ENCODE measurements at regions not wholly inside any gene's neighbourhood (a gene's known extent, or its start where the extent isn't known, plus 50 kb on each side); places are given as distances from the start of the nearest gene placed in this dataset.

GRCh38 chr4:12555011-12555410 lies 929.1 kb downstream of the RAB28 start:
- no peaks in the 10 kb centered on the region for H3K9me3 ChIP-seq (replicated peaks; ENCODE audit: insufficient read depth, low read length)

GRCh38 chr4:12548678-12549077 lies 935.5 kb downstream of the RAB28 start:
- no peak overlapping the region for H3K4me2 ChIP-seq (ENCODE audit: low read depth, low read length)
- no peak for DNase-seq
- H2AFZ ChIP-seq (ENCODE audit: low read length) = no peak overlapping the region
- H3K9ac ChIP-seq (ENCODE audit: low read length) = no peak overlapping the region
- no peaks in the 10 kb centered on the region for H3F3A ChIP-seq (ENCODE audit: insufficient read depth, low read length)
- H3K4me3 ChIP-seq (ENCODE audit: low read length) = no peak overlapping the region
- no peaks in the 10 kb centered on the region for H4K20me1 ChIP-seq (ENCODE audit: insufficient read depth, low read length)
- H3K79me2 ChIP-seq (ENCODE audit: low read length) = no peaks in the 10 kb centered on the region
- H3K4me1 ChIP-seq (ENCODE audit: low read length) = no peaks in the 10 kb centered on the region
- TF ChIP-seq CTCF (IDR thresholded peaks at IDR 0.05; ENCODE audit: low read length) (no peak), EZH2 (optimal IDR thresholded peaks at IDR 0.05; ENCODE audit: low read depth, low read length) (no peak), EZH2phosphoT487 (IDR thresholded peaks at IDR 0.05; ENCODE audit: low read length) (no peak)
- no peaks in the 10 kb centered on the region for H3K36me3 ChIP-seq (replicated peaks; ENCODE audit: insufficient read depth, low read length)
- H3K9me3 ChIP-seq (replicated peaks; ENCODE audit: insufficient read depth, low read length) = no peaks in the 10 kb centered on the region
- no peaks in the 10 kb centered on the region for H3K9me2 ChIP-seq (replicated peaks; ENCODE audit: insufficient read depth, low read length)
- no peak overlapping the region for H3K27ac ChIP-seq (ENCODE audit: low read length)
- H3K27me3 ChIP-seq (replicated peaks; ENCODE audit: insufficient read depth, low read length) = no peaks in the 10 kb centered on the region

More at GRCh38 chr4:12555011-12555410, 929.1 kb downstream of the RAB28 start:
- H3F3A ChIP-seq (ENCODE audit: insufficient read depth, low read length) = no peaks in the 10 kb centered on the region
- no peaks in the 10 kb centered on the region for H3K79me2 ChIP-seq (ENCODE audit: low read length)
- no peaks in the 10 kb centered on the region for H3K9me2 ChIP-seq (replicated peaks; ENCODE audit: insufficient read depth, low read length)
- no peaks in the 10 kb centered on the region for H3K4me1 ChIP-seq (ENCODE audit: low read length)
- no peak overlapping the region for H3K4me2 ChIP-seq (ENCODE audit: low read depth, low read length)
- H4K20me1 ChIP-seq (ENCODE audit: insufficient read depth, low read length) = no peaks in the 10 kb centered on the region
- H3K9ac ChIP-seq (ENCODE audit: low read length) = no peak overlapping the region
- no peak overlapping the region for H3K4me3 ChIP-seq (ENCODE audit: low read length)
- TF ChIP-seq EZH2phosphoT487 (IDR thresholded peaks at IDR 0.05; ENCODE audit: low read length) = no peak
- no peak for TF ChIP-seq CTCF (IDR thresholded peaks at IDR 0.05; ENCODE audit: low read length)
- no peak for TF ChIP-seq EZH2 (optimal IDR thresholded peaks at IDR 0.05; ENCODE audit: low read depth, low read length)
- H3K36me3 ChIP-seq (replicated peaks; ENCODE audit: insufficient read depth, low read length) = no peaks in the 10 kb centered on the region
- H3K27ac ChIP-seq (ENCODE audit: low read length) = no peak overlapping the region
- H3K27me3 ChIP-seq (replicated peaks; ENCODE audit: insufficient read depth, low read length) = no peaks in the 10 kb centered on the region
- no peak for DNase-seq
- H2AFZ ChIP-seq (ENCODE audit: low read length) = no peak overlapping the region

- DNase-seq = no peak
- Histone ChIP-seq H3F3A (ENCODE audit: insufficient read depth, low read length) (no peaks in the 10 kb centered on the region), H2AFZ (ENCODE audit: low read length) (no peak overlapping the region), H3K9me2 (replicated peaks; ENCODE audit: insufficient read depth, low read length) (no peaks in the 10 kb centered on the region), H3K4me1 (ENCODE audit: low read length) (no peaks in the 10 kb centered on the region), H3K9ac (ENCODE audit: low read length) (no peak overlapping the region), H3K36me3 (replicated peaks; ENCODE audit: insufficient read depth, low read length) (no peaks in the 10 kb centered on the region), H3K4me2 (ENCODE audit: low read depth, low read length) (no peak overlapping the region), H3K27me3 (replicated peaks; ENCODE audit: insufficient read depth, low read length) (no peaks in the 10 kb centered on the region), H3K4me3 (ENCODE audit: low read length) (no peak overlapping the region), H3K9me3 (replicated peaks; ENCODE audit: insufficient read depth, low read length) (no peaks in the 10 kb centered on the region), H4K20me1 (ENCODE audit: insufficient read depth, low read length) (no peaks in the 10 kb centered on the region), H3K27ac (ENCODE audit: low read length) (no peak overlapping the region), H3K79me2 (ENCODE audit: low read length) (no peaks in the 10 kb centered on the region)
- TF ChIP-seq EZH2 (optimal IDR thresholded peaks at IDR 0.05; ENCODE audit: low read depth, low read length) (no peak), CTCF (IDR thresholded peaks at IDR 0.05; ENCODE audit: low read length) (no peak), EZH2phosphoT487 (IDR thresholded peaks at IDR 0.05; ENCODE audit: low read length) (no peak)
Observed at GRCh38 chr4:12545812-12546211, 938.3 kb downstream of the RAB28 start.
